Fibroblast of skin of scalp (primary cell): ENCODE measurements at regions not wholly inside any gene's neighbourhood (a gene's known extent, or its start where the extent isn't known, plus 50 kb on each side); places are given as distances from the start of the nearest gene placed in this dataset.
A peak's percentile ranks its signal among the peaks of the same experiment; 100 is the strongest.
"Not testable (repeated sequence)": the region's sequence is repeated elsewhere in the genome, so short reads cannot be mapped to it uniquely, and the experiment has no call there.

Experiments
- DNase-seq: peaks from one replicate; pipeline ENCODE4 v3.0.0-alpha.2; 2013

DNA sequence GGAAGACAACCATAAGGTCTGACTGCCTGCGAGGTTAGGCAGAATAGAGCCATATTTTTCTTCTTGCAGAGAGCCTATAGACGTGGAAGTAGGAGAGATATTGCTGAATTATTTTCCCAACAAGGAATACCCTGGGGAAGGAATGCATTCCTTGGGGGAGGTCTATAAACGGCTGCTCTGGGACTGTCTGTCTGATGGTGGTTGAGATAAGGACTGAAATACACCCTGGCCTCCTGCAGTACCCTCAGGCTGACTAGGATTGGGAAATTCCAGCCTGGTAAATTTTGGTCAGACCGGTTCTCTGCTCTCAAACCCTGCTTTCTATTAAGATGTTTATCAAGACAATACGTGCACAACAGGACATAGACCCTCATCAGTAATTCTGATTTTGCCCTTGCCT is 617.5 kb upstream of the GRIN3A start:
- DNase-seq: no peak

DNA sequence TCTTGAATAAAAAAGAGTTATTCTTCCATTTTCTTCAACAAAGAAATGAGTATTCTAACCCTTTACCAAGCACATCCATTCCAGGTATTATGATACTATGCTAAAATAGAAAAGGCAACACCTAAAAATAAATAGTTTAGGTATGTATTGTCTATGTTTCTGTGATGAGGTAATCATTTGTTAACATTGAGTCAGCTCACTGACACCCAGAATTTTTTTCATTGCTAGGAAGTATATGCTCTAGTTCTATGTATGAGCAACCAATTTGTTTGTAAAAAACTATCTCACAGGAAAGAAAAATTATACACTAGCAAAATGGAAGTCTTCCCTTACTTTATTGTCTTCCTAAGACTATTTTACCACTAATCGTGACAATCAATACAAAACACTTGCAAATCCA is 615.6 kb upstream of the GRIN3A start:
- DNase-seq: no peak

DNA sequence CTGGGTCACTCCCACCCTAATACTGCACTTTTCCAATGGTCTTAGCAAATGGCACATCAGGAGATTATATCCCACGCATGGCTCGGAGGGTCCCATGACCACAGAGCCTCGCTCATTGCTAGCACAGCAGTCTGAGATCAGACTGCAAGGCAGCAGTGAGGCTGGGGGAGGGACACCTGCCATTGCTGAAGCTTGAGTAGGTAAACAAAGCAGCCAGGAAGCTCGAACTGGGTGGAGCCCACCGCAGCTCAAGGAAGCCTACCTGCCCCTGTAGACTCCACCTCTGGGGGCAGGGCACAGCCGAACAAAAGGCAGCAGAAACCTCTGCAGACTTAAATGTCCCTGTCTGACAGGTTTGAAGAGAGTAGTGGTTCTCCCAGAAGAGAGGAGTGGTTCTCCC is 599.0 kb upstream of the GRIN3A start:
- not testable (repeated sequence) for DNase-seq

DNA sequence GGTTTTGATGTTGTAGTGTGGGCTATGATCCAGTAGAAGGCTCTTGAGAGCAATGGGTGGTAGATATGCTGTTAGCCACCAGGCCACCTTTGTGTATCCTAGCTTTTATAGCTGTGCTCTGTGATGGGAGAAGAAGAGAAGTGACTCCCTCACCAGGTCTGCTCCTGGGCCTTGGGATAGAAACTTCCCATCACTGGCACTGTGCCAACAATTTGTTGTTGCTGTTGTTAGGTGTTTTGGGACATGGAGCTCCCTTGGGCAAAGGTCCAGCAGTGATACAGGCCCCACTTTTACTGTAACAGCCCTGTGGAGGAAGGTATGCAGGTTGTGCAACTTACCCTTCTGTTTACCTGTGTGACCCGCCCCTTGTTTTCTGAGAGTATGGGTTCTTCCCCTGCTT is 570.9 kb upstream of the GRIN3A start:
- no peak for DNase-seq

DNA sequence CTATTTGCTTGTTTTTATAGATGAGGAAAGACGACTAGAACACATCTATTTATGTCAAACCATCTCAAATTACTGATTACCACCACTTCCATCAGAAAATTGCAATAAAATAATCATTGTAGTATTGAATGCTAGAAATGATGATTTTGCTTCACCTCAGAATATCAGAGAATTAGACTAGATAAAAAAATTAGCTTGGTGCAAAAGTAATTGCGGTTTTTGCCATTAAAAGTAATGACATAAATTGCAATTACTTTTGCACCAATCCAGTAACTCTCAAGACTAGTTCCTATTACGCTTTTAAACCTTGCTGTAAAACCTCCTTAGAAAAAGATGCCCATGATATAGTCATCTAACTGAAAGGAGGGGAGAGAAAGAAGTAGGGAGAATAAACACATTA is 556.7 kb upstream of the GRIN3A start:
- no peak for DNase-seq

DNA sequence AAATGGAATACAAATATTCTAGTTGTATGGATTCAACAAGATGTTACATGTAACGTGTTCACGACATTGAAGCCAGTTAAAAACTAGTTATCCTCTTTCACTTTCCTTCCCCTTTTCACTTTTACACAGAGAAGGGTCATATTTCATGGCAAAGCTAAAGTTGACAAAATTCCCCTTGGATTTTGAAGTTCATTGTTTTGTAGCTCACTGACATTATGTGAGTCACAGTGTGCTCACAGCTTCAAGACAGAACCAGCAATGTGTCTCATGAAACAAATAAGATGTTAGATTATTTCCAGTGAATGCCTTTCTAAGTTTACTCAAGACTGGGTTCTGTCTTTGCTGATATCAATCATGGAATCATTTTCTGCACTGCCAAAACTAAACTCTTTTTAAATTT is 535.5 kb upstream of the GRIN3A start:
- DNase-seq: no peak

DNA sequence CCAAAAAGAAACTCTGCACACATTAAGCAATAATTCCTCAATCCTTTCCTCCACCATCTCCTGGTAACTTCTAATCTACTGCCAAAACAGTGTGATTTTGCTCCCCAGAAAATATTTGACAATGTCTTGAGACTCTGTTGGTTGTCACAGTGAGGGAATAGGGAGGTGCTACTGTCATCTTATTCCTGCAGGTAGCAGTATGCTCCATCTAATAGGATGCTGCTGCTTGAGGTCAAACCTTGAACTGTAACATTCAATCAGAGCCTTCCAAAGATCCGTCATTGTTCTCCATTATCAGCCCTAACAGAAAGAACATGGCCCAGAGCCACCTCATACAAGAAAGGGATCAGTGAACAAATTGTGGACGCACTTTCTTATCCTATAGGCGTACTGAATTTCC is 514.7 kb upstream of the GRIN3A start:
- no peak for DNase-seq

DNA sequence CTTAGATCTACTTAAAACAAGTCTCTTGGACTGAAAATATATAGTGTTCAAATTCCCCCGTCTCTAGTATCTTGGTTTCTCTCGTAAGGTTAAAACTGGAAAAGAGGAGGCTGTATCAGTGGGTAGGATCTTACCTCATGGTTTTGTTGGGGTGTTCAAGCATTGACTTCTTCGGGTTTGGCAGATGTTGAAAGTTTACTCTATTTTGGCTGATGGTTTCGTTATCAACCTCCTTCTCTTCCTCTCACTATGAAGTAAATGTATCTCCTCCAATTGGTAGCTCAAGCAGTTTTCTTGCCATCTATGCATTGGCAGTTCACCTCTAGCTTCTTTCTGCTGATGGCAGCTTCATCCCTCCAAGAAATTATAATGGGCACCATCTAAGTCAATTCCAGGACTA is 506.5 kb upstream of the GRIN3A start:
- no peak for DNase-seq

DNA sequence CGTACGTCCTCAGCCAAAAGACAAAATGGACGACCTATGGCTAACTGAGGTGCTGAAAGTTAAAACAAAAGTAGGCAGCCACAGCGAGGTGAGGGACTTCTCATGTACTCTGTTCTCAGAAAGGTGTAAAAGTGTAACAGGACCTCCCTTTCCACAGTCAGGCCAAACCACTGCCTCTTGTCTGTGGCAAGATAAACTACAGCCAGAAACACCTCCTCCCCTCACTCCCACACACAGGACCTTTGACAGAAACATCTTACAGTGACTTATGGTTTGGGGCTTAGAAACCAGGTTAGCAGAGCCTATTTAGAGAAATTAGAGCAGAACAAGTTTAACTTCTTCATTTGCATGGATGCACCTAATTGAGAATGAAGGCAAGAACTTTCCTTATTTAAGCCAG is 499.1 kb upstream of the GRIN3A start:
- DNase-seq: no peak

DNA sequence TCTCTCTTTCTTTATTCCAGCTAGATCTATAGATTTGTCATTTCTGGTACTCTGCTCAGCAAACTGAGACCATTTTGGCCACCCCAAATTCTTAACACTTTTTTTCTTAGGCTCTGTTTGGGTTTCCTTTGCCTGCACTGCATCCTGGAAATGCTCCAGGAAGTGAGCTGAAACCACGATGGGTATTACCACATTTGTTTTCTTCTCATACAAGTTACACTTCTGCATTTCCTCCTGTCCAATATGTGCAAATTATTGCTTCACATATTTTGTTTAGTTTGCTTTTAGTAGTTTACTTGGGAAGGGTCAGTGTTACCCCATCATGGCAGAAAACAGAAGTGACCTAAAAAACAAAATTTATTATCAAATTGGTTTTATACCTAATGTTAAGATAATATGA is 498.6 kb upstream of the GRIN3A start:
- DNase-seq: no peak

DNA sequence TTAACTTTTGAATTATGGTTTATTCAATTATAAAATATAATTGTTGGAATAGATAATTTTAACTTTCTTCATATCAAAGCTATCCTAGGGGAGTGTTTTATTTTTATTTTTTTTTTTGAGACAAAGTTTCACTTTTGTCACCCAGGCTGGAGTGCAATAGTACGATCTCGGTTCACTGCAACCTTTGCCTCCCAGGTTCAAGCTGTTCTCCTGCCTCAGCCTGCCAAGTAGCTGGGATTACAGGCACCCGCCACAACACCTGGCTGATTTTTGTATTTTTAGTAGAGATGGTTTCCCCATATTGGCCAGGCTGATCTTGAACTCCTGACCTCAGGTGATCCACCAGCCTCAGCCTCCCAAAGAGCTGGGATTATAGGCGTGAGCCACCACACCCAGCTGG is 489.0 kb upstream of the GRIN3A start:
- DNase-seq: not testable (repeated sequence)

DNA sequence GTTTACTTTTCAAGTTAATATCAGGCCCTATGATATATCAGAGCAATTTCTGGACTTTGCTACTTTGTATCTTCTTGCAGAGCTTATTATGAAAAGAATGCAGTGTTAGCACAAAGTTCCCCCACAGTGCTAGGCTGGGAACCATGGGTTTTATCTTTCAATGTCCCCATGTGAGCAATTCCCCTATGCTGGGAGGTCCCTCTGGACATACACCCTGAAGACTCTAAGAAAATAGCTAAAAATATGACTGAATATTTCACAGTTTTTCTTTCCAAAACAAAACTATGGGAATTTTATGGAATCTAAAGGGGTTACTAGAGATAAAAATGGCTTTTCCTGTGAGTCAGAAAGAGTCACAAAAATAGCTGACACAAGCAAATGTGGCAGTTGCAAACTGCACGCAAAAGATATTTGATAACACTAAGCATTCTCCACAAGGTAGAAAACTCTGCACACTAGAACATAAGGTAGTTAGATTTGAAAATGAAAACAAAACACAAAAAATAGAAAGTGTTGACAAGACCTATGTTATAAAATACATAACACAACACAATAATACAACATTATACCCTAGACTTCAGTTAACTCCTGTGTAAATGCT is 487.5 kb upstream of the GRIN3A start:
- DNase-seq: peak; percentile 18

DNA sequence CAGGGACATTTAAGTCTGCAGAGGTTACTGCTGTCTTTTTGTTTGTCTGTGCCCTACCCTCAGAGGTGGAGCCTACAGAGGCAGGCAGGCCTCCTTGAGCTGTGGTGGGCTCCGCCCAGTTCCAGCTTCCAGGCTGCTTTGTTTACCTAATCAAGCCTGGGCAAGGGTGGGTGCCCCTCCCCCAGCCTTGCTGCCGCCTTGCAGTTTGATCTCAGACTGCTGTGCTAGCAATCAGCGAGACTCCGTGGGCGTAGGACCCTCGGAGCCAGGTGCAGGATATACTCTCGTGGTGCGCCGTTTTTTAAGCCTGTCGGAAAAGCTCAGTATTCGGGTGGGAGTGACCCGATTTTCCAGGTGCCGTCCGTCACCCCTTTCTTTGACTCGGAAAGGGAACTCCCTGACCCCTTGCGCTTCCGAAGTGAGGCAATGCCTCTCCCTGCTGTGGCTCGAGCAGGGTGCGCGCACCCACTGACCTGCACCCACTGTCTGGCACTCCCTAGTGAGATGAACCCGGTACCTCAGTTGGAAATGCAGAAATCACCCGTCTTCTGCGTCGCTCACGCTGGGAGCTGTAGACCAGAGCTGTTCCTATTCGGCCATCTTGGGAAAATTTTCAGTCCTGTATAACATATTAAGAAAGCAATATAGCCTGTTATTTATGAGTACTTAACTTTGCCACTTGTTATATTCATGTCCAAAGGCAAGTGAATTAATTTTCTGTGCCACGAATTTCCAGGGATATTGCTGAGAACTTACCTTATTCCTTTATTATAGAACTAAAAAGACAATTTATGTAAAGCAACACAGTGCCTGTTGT is 485.1 kb upstream of the GRIN3A start:
- DNase-seq: not testable (repeated sequence)

DNA sequence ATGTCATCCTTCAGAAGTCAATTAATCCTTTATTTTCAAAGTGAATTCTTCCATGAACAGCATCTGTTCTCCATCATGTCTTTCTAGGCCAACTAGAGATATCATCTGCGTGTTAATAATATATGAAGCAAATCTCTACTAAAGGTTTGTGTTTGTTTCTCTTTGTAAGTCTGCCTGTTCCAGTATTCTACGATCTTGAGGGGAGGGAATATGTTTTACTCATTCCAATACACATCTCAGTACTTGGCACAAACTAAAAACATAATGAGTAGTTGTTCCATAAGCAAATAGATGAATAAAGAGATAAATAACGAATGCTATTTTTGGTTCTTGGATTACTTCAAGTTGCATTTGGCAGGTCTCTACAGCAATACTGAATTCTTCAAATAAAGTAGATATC is 470.7 kb upstream of the GRIN3A start:
- DNase-seq: no peak

DNA sequence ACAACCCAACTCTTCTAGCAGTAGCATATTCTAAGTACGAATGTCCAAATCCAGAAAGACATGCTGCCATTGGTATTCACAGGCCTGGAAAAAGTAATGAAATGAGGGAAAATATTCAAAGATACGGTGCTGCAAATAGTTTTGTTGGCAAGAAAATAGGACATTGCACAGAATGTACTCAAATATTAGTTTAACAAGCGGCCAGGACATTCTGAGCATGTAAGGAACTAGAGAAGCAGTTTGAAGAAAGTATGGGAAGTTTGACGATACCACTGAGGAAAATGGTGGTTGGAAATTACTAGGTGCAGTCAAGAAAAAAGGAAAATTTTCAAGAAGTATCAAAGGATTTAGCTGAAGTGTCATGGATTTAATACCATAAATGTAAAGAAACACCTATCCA is 468.0 kb upstream of the GRIN3A start:
- DNase-seq: no peak

DNA sequence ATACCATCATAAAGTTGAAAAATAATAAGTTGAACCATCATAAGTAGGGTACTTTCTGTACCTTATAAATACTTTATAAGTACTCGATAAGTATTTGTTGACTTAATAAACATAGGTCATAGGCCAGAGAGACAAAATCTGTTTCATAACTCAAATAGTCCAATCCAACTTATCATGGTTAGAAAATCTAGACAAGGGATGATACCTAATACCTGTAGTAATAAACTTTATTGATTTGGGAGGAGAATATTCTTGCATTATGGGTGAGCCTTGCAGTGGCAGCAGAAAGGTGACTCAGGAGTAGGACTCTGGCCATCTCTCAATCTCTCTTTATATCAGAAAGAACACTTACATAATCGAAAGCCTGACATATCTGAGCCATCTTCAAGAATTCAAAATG is 466.8 kb upstream of the GRIN3A start:
- DNase-seq: no peak

DNA sequence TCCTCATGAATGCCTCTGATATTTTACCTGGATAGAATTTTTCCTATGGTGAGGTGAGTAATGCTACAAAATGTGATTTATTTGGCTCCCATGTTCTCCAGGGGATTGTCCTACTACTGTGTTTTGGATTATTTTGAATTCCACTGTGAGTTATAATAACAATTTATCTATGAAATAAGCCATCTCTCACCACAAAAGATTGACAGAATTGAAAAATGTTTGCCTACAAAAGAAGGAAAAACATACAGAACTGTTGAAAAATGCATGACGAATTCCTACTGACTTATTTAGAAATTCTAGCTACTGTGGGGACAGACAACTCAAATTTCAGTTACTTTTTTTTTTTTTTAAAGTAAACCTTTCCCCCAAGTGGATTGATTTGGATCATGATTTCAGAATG is 463.7 kb upstream of the GRIN3A start:
- DNase-seq: no peak

DNA sequence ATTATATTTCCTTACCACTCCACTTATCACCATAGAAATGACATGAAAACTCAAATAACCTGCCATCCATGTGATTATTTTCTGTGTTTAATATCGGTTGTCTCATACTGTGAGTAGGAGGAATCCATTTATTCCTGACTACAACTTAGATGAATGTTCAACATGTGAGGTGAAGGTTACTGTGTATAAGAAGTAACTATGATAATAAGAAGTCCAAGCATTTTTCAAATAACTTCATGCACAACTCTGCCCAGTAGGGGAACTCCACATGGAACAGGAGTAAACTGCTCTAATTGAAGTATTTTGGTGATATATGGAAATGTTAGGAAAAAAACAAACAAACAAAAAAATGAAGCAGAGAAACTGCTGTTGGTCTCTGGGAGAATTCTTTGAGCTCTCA is 447.5 kb upstream of the GRIN3A start:
- no peak for DNase-seq

DNA sequence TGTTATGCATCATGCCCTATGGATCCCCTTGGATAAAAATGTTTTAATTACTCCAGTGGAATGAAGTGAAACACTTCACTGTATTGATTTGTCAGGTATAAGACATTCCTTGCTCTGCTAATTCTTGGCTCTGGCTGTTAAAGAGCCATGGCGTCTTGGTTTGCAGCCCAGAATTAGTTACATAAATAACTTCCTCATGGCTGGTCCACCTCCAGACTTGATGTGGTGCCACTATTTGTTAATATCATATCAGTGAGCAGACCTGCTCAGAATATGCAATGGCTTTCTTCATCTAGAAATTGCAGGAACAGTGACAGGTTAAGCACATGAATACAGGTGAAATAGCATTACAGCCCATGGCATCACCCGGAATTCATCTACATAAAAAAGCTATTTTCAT is 446.9 kb upstream of the GRIN3A start:
- no peak for DNase-seq

DNA sequence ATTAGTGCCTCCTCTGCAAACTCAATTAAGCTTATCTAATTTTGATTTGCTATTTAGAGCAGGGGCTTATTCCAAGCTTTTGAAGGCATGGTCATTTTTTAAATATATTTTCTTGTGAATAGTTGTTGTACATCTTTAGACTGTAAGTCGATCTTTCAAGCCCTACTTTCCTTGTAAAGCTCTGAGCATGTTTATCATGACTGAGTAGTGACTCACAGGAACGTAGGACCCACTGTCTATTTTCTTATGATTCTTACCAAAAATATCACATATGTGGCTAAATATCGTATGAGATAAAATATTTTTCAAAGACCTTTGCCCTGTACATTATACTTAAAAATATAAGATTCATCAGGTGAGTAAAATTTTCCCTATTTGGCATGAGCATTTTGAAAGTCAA is 440.4 kb upstream of the GRIN3A start:
- no peak for DNase-seq

DNA sequence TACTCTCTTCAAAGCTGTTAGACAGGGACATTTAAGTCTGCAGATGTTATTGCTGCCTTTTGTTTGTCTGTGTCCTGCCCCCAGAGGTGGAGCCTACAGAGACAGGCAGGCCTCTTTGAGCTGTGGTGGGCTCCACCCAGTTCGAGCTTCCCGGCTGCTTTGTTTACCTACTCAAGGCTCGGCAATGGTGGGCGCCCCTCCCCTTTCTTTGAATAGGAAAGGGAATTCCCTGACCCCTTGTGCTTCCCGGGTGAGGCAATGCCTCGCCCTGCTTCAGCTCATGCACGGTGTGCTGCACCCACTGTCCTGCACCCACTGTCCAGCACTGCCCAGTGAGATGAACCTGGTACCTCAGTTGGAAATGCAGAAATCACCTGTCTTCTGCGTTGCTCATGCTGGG is 435.8 kb upstream of the GRIN3A start:
- DNase-seq: not testable (repeated sequence)

DNA sequence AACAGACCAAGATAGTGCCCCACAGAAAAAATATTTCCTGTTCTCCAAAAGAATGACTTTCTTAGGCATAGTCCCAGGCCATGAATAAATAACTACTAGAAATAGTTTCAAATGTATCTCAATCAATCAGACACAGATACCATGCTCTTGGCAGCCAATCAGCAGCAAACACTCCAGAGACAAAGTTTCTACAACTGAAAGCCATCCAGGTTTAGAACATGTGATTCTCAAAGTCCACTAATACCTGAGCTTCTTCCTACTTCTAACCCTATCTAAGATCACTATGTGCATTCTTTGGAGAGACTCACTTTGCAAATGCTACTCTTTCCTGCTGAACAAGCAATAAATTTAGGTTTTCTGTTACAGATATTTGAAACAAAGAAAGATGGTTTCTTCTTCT is 425.8 kb upstream of the GRIN3A start:
- DNase-seq: no peak

DNA sequence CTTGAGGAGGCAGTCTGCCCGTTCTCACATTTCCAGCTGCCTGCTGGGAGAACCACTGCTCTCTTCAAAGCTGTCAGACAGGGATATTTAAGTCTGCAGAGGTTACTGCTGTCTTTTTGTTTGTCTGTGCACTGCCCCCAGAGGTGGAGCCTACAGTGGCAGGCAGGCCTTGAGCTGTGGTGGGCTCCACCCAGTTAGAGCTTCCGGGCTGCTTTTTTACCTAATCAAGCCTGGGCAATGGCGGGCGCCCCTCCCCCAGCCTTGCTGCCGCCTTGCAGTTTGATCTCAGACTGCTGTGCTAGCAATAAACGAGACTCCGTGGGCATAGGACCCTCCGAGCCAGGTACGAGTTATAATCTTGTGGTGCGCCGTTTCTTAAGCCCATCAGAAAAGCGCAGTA is 414.6 kb upstream of the GRIN3A start:
- DNase-seq: not testable (repeated sequence)

DNA sequence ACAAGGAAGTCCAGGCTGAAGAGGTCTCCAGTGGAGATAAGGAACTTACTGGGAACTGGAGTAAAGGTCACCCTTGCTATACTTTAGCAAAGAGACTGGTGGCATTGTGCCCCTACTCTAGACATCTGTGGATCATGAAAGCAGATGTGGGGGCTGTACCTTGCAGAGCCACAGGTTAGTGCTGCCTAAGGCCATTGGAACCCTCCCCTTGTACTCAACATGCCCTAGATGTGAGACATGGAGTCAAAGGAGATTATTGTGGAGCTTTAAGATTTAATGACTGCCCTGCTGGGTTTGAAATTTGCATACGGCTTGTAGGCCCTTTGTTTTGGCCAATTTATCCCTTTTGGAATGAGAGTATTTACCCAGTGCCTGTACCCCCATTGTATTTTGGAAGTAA is 397.3 kb upstream of the GRIN3A start:
- no peak for DNase-seq

DNA sequence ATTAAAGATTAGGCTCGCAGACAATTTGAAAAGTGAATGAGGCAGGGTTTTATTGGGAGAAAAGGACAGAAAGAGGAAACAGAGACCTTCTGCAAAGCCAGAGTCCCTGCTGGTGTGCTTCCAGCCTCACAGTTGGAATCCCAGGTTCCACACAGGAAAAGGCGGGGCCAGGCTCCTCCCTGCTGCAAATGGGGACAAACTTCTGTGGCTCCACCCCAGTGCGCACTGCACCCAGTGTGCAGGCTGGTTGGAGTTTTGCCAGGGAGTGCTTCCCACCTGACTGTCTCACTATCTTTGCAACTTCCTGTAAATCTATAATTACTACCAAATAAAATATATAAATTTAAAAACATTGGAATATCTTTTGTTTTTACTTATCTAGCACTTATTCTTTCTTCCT is 386.0 kb upstream of the GRIN3A start:
- no peak for DNase-seq
